Panc1 (cell line): ENCODE measurements at regions not wholly inside any gene's neighbourhood (a gene's known extent, or its start where the extent isn't known, plus 50 kb on each side); places are given as distances from the start of the nearest gene placed in this dataset.

Experiments
- ATAC-seq: fragments of 200-7000 bp; cut with Tn5 transposase; 2 replicates; pipeline ENCODE4 v1.9.1; 2020; ENCODE audit warnings: mild to moderate bottlenecking, moderate library complexity
- BruUV-seq: library from RNA; stranded (reverse); fragments of 400-500 nt; replicated peaks from 2 replicates; lab custom pipeline; 2021; lab: Mats Ljungman, UMichigan
- CTCF ChIA-PET: fragments of 300-600 bp; sonication (Branson Sonifier 250); formaldehyde crosslinking; loops from one replicate; lab custom pipeline; 2022; ENCODE audit warnings: antibody characterized with exemption; lab: Charles Lee
- POLR2A ChIA-PET: fragments of 300-600 bp; sonication (Branson Sonifier 250); formaldehyde crosslinking; loops from one replicate; lab custom pipeline; 2022; ENCODE audit warnings: antibody characterized with exemption; lab: Charles Lee
- DNase-seq: peaks from one replicate; pipeline ENCODE4 v3.0.0-alpha.2; 2010; ENCODE audit warnings: low read depth, low spot score
- H3K27ac ChIP-seq: 2 replicates; pipeline ENCODE4 v1.5.1; 2011; ENCODE audit warnings: mild to moderate bottlenecking, low read length, inconsistent platforms
- H3K27me3 ChIP-seq: fragments of 200-500 bp; sonication (Bioruptor generic); 2 replicates; pipeline ENCODE4 v1.6.0; 2014; ENCODE audit warnings: low read length, inconsistent platforms; ENCODE audit not compliant: control insufficient read depth, insufficient read depth
- H3K36me3 ChIP-seq: fragments of 200-500 bp; sonication (Bioruptor generic); 2 replicates; pipeline ENCODE4 v1.5.1; 2014; ENCODE audit warnings: inconsistent platforms, mild to moderate bottlenecking, low read length, moderate library complexity; ENCODE audit not compliant: control insufficient read depth, insufficient read depth
- H3K4me1 ChIP-seq: 2 replicates; pipeline ENCODE4 v1.5.1; 2011; ENCODE audit warnings: inconsistent platforms, mild to moderate bottlenecking, low read length, moderate library complexity; ENCODE audit not compliant: control insufficient read depth, insufficient read depth
- H3K4me3 ChIP-seq, 2 experiments: 2 replicates each; pipeline ENCODE4 v1.5.1; 2011 to 2012; ENCODE audit warnings: low read depth in 2 of 2, low read length in 2 of 2, mild to moderate bottlenecking in 2 of 2, inconsistent platforms in 1 of 2, moderate library complexity in 1 of 2
- H3K9me3 ChIP-seq: fragments of 200-500 bp; sonication (Bioruptor generic); 2 replicates; pipeline ENCODE4 v1.5.1; 2014; ENCODE audit warnings: low read depth, mild to moderate bottlenecking, inconsistent platforms, low read length, moderate library complexity; ENCODE audit not compliant: control insufficient read depth, insufficient read depth
- POLR2AphosphoS5 ChIP-seq: IDR thresholded peaks from 2 replicates; pipeline ENCODE4 v1.6.1; 2012; ENCODE audit warnings: mild to moderate bottlenecking, low read depth, low read length, moderate library complexity
- SIN3A ChIP-seq: IDR thresholded peaks from 2 replicates; pipeline ENCODE4 v1.6.1; 2012; ENCODE audit warnings: low read depth, mild to moderate bottlenecking, low read length, moderate library complexity, borderline replicate concordance; ENCODE audit not compliant: insufficient read depth
- TCF7L2 ChIP-seq: IDR thresholded peaks from 2 replicates; pipeline ENCODE4 v1.6.1; 2011; ENCODE audit warnings: mild to moderate bottlenecking, low read depth, low read length, inconsistent platforms
- in situ Hi-C: cut with HindIII; loops from 2 replicates; pipeline ENCODE4 v1.10.0; 2016; ENCODE audit warnings: low sequenced_read_pairs, low pct_unique_long_range_greater_than_20kb
- intact Hi-C: fragments of 100-400 bp; cut with micrococcal nuclease; formaldehyde crosslinking; loops from one replicate; pipeline ENCODE4 v1.10.0; 2022; ENCODE audit not compliant: unreplicated experiment
- TF ChIP-seq, protein P1 (sequence below): fragments of 450-650 bp; IDR thresholded peaks from 2 replicates; pipeline ENCODE4 v1.5.1; 2017; ENCODE audit warnings: mild to moderate bottlenecking
- TF ChIP-seq, protein P2 (sequence below), 2 experiments: IDR thresholded peaks; 2 replicates each; pipeline ENCODE4 v1.6.1; 2011 to 2012; ENCODE audit warnings: low read depth in 2 of 2, control low read depth in 1 of 2, low read length in 1 of 2, mild to moderate bottlenecking in 1 of 2, moderate library complexity in 1 of 2; ENCODE audit not compliant: insufficient read depth in 1 of 2

DNA sequence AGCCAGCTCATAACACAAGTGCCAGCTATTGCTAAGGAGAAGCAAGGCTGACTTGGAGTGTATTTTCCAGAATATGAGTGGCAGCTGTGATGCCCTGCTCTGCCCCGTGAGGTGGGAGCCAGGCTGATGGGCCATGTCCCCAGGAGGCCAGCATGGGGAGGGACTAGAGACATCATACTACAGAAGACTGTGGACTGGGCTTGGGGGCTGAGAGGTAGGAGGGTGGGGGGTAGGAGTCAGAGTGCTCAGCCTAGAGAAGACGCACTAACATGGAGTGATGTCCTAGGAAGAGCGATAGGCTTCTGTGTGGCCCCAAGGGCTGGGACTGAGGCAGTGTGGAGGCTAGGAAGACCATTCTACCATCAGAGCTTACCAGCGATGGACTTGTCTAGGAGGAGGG lies 143.7 kb downstream of the WSCD1 start:
- no peak overlapping the region for H3K4me3 ChIP-seq
- no peak overlapping the region for H3K27ac ChIP-seq
- H3K36me3 ChIP-seq, result no peaks in the 10 kb centered on the region
- intact Hi-C loops, result no loop called here
- ChIA-PET CTCF (no interaction called here), POLR2A (no interaction called here)
- DNase-seq (no peak), ATAC-seq (no peak)
- in situ Hi-C loops, result no loop called here
- TF ChIP-seq POLR2AphosphoS5, result no peak
- TF ChIP-seq SIN3A, result no peak
- TF ChIP-seq, protein P1, sequence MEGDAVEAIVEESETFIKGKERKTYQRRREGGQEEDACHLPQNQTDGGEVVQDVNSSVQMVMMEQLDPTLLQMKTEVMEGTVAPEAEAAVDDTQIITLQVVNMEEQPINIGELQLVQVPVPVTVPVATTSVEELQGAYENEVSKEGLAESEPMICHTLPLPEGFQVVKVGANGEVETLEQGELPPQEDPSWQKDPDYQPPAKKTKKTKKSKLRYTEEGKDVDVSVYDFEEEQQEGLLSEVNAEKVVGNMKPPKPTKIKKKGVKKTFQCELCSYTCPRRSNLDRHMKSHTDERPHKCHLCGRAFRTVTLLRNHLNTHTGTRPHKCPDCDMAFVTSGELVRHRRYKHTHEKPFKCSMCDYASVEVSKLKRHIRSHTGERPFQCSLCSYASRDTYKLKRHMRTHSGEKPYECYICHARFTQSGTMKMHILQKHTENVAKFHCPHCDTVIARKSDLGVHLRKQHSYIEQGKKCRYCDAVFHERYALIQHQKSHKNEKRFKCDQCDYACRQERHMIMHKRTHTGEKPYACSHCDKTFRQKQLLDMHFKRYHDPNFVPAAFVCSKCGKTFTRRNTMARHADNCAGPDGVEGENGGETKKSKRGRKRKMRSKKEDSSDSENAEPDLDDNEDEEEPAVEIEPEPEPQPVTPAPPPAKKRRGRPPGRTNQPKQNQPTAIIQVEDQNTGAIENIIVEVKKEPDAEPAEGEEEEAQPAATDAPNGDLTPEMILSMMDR, result no peak
- no peak for TF ChIP-seq TCF7L2
- TF ChIP-seq, protein P2, sequence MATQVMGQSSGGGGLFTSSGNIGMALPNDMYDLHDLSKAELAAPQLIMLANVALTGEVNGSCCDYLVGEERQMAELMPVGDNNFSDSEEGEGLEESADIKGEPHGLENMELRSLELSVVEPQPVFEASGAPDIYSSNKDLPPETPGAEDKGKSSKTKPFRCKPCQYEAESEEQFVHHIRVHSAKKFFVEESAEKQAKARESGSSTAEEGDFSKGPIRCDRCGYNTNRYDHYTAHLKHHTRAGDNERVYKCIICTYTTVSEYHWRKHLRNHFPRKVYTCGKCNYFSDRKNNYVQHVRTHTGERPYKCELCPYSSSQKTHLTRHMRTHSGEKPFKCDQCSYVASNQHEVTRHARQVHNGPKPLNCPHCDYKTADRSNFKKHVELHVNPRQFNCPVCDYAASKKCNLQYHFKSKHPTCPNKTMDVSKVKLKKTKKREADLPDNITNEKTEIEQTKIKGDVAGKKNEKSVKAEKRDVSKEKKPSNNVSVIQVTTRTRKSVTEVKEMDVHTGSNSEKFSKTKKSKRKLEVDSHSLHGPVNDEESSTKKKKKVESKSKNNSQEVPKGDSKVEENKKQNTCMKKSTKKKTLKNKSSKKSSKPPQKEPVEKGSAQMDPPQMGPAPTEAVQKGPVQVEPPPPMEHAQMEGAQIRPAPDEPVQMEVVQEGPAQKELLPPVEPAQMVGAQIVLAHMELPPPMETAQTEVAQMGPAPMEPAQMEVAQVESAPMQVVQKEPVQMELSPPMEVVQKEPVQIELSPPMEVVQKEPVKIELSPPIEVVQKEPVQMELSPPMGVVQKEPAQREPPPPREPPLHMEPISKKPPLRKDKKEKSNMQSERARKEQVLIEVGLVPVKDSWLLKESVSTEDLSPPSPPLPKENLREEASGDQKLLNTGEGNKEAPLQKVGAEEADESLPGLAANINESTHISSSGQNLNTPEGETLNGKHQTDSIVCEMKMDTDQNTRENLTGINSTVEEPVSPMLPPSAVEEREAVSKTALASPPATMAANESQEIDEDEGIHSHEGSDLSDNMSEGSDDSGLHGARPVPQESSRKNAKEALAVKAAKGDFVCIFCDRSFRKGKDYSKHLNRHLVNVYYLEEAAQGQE (IDR thresholded peaks at IDR 0.05; ENCODE audit: insufficient read depth in 1 of 2, low read depth in 2 of 2, low read length in 1 of 2), result no peak
- peaks cover 9% of the 10 kb centered on the region for H3K27me3 ChIP-seq
- no peaks in the 10 kb centered on the region for H3K4me1 ChIP-seq
- BruUV-seq, result no TSS peak
- no peaks in the 10 kb centered on the region for H3K9me3 ChIP-seq

DNA sequence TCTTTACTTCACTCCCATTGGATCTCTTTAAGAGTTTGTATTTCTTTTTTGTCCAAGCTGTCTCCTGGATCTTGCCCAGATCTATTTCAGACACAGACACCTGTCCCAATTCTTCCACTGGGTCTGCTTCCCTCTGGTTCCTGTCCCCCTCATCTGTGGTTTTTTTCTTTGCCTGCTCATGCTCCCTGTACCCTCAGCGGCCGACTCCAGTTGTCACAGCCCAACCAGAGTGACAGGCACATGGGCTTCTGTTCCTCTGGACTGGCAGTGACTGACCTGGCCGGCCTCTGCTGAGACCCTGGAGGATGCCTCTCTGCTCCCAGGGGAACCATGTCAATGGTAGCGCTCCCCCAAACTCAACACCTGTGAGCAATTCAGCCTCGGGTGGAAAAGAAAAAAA lies 142.6 kb downstream of the WSCD1 start:
- H3K9me3 ChIP-seq, result no peaks in the 10 kb centered on the region
- in situ Hi-C loops, result no loop called here
- ChIA-PET CTCF (no interaction called here), POLR2A (no interaction called here)
- DNase-seq (no peak), ATAC-seq (no peak)
- H3K4me3 ChIP-seq, result no peak overlapping the region
- no peak overlapping the region for H3K27ac ChIP-seq
- intact Hi-C loops, result no loop called here
- TF ChIP-seq, protein P2 (IDR thresholded peaks at IDR 0.05; ENCODE audit: insufficient read depth in 1 of 2, low read depth in 2 of 2, low read length in 1 of 2), result no peak
- TF ChIP-seq POLR2AphosphoS5, result no peak
- TF ChIP-seq TCF7L2, result no peak
- TF ChIP-seq, protein P1, result no peak
- H3K27me3 ChIP-seq, result peaks cover 9% of the 10 kb centered on the region
- no TSS peak for BruUV-seq
- H3K36me3 ChIP-seq, result no peaks in the 10 kb centered on the region
- H3K4me1 ChIP-seq, result no peaks in the 10 kb centered on the region
